ENCODE measurements at regions not wholly inside any gene's neighbourhood (a gene's known extent, or its start where the extent isn't known, plus 50 kb on each side); places are given as distances from the start of the nearest gene placed in this dataset.

DNA sequence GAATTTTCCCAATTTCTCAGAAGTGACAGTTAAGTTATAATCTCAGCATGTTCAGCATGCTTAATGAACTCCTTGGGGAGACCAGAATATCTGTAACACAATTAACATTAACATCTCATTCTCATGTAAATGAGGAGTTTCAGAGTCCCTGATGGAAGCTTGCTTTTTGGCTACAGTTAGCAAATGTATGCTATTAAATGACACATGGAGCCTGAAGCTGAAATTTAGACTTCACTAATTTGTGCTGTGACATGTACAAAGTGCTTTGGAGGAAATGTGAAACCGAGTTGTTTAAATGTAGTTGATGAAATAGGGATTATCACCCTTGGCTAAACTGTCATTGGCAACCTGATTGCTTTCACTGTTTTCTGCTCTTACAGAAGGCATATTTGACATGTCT, 2265.1 kb upstream of the PCDH20 start:
- TF ChIP-seq, protein P1, sequence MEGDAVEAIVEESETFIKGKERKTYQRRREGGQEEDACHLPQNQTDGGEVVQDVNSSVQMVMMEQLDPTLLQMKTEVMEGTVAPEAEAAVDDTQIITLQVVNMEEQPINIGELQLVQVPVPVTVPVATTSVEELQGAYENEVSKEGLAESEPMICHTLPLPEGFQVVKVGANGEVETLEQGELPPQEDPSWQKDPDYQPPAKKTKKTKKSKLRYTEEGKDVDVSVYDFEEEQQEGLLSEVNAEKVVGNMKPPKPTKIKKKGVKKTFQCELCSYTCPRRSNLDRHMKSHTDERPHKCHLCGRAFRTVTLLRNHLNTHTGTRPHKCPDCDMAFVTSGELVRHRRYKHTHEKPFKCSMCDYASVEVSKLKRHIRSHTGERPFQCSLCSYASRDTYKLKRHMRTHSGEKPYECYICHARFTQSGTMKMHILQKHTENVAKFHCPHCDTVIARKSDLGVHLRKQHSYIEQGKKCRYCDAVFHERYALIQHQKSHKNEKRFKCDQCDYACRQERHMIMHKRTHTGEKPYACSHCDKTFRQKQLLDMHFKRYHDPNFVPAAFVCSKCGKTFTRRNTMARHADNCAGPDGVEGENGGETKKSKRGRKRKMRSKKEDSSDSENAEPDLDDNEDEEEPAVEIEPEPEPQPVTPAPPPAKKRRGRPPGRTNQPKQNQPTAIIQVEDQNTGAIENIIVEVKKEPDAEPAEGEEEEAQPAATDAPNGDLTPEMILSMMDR (IDR thresholded peaks at IDR 0.05 in 4 of 5, conservative IDR thresholded peaks at IDR 0.05 in 1 of 5): no peak
- TF ChIP-seq POLR2A (IDR thresholded peaks at IDR 0.05): no peak

Measured in gastrocnemius medialis (tissue), 4 donors.